Panc1 (cell line): ENCODE measurements at regions not wholly inside any gene's neighbourhood (a gene's known extent, or its start where the extent isn't known, plus 50 kb on each side); places are given as distances from the start of the nearest gene placed in this dataset.
"Not testable (repeated sequence)": the region's sequence is repeated elsewhere in the genome, so short reads cannot be mapped to it uniquely, and the experiment has no call there.

Source experiments
- ATAC-seq: fragments of 200-7000 bp; cut with Tn5 transposase; 2 replicates; pipeline ENCODE4 v1.9.1; 2020; ENCODE audit warnings: mild to moderate bottlenecking, moderate library complexity
- BruUV-seq: library from RNA; stranded (reverse); fragments of 400-500 nt; replicated peaks from 2 replicates; lab custom pipeline; 2021; lab: Mats Ljungman, UMichigan
- CTCF ChIA-PET: fragments of 300-600 bp; sonication (Branson Sonifier 250); formaldehyde crosslinking; loops from one replicate; lab custom pipeline; 2022; ENCODE audit warnings: antibody characterized with exemption; lab: Charles Lee
- POLR2A ChIA-PET: fragments of 300-600 bp; sonication (Branson Sonifier 250); formaldehyde crosslinking; loops from one replicate; lab custom pipeline; 2022; ENCODE audit warnings: antibody characterized with exemption; lab: Charles Lee
- DNase-seq: peaks from one replicate; pipeline ENCODE4 v3.0.0-alpha.2; 2010; ENCODE audit warnings: low read depth, low spot score
- H3K27ac ChIP-seq: 2 replicates; pipeline ENCODE4 v1.5.1; 2011; ENCODE audit warnings: mild to moderate bottlenecking, low read length, inconsistent platforms
- H3K27me3 ChIP-seq: fragments of 200-500 bp; sonication (Bioruptor generic); 2 replicates; pipeline ENCODE4 v1.6.0; 2014; ENCODE audit warnings: low read length, inconsistent platforms; ENCODE audit not compliant: control insufficient read depth, insufficient read depth
- H3K36me3 ChIP-seq: fragments of 200-500 bp; sonication (Bioruptor generic); 2 replicates; pipeline ENCODE4 v1.5.1; 2014; ENCODE audit warnings: inconsistent platforms, mild to moderate bottlenecking, low read length, moderate library complexity; ENCODE audit not compliant: control insufficient read depth, insufficient read depth
- H3K4me1 ChIP-seq: 2 replicates; pipeline ENCODE4 v1.5.1; 2011; ENCODE audit warnings: inconsistent platforms, mild to moderate bottlenecking, low read length, moderate library complexity; ENCODE audit not compliant: control insufficient read depth, insufficient read depth
- H3K4me3 ChIP-seq, 2 experiments: 2 replicates each; pipeline ENCODE4 v1.5.1; 2011 to 2012; ENCODE audit warnings: low read depth in 2 of 2, low read length in 2 of 2, mild to moderate bottlenecking in 2 of 2, inconsistent platforms in 1 of 2, moderate library complexity in 1 of 2
- H3K9me3 ChIP-seq: fragments of 200-500 bp; sonication (Bioruptor generic); 2 replicates; pipeline ENCODE4 v1.5.1; 2014; ENCODE audit warnings: low read depth, mild to moderate bottlenecking, inconsistent platforms, low read length, moderate library complexity; ENCODE audit not compliant: control insufficient read depth, insufficient read depth
- CTCF ChIP-seq: fragments of 450-650 bp; IDR thresholded peaks from 2 replicates; pipeline ENCODE4 v1.5.1; 2017; ENCODE audit warnings: mild to moderate bottlenecking
- POLR2AphosphoS5 ChIP-seq: IDR thresholded peaks from 2 replicates; pipeline ENCODE4 v1.6.1; 2012; ENCODE audit warnings: mild to moderate bottlenecking, low read depth, low read length, moderate library complexity
- REST ChIP-seq, 2 experiments: IDR thresholded peaks; 2 replicates each; pipeline ENCODE4 v1.6.1; 2011 to 2012; ENCODE audit warnings: low read depth in 2 of 2, control low read depth in 1 of 2, low read length in 1 of 2, mild to moderate bottlenecking in 1 of 2, moderate library complexity in 1 of 2; ENCODE audit not compliant: insufficient read depth in 1 of 2
- TCF7L2 ChIP-seq: IDR thresholded peaks from 2 replicates; pipeline ENCODE4 v1.6.1; 2011; ENCODE audit warnings: mild to moderate bottlenecking, low read depth, low read length, inconsistent platforms
- in situ Hi-C: cut with HindIII; loops from 2 replicates; pipeline ENCODE4 v1.10.0; 2016; ENCODE audit warnings: low sequenced_read_pairs, low pct_unique_long_range_greater_than_20kb
- intact Hi-C: fragments of 100-400 bp; cut with micrococcal nuclease; formaldehyde crosslinking; loops from one replicate; pipeline ENCODE4 v1.10.0; 2022; ENCODE audit not compliant: unreplicated experiment

GRCh38 chrX:66931713-66932112, 292.8 kb upstream of the EDA2R start:
- Histone ChIP-seq H3K27ac (no peak overlapping the region), H3K36me3 (no peaks in the 10 kb centered on the region), H3K4me3 (no peak overlapping the region), H3K27me3 (no peaks in the 10 kb centered on the region), H3K4me1 (no peaks in the 10 kb centered on the region), H3K9me3 (no peaks in the 10 kb centered on the region)
- ATAC-seq (no peak), DNase-seq (no peak)
- in situ Hi-C loops (no loop called here), intact Hi-C loops (no loop called here)
- ChIA-PET CTCF (no interaction called here), POLR2A (no interaction called here)
- no TSS peak for BruUV-seq
- TF ChIP-seq CTCF = no peak
- TF ChIP-seq REST (IDR thresholded peaks at IDR 0.05; ENCODE audit: insufficient read depth in 1 of 2, low read depth in 2 of 2, low read length in 1 of 2) = no peak
- TF ChIP-seq TCF7L2 = no peak

- intact Hi-C loops, DNase-seq, ATAC-seq, H3K9me3 ChIP-seq, H3K4me3 ChIP-seq, H3K27me3 ChIP-seq, in situ Hi-C loops, H3K36me3 ChIP-seq, POLR2A ChIA-PET, CTCF ChIA-PET, H3K27ac ChIP-seq, BruUV-seq, H3K4me1 ChIP-seq: not testable (repeated sequence)
Measured at GRCh38 chrX:66930516-66930915, 291.6 kb upstream of the EDA2R start.

- CTCF ChIA-PET = no interaction called here
- POLR2A ChIA-PET = no interaction called here
- Histone ChIP-seq H3K9me3 (no peaks in the 10 kb centered on the region), H3K4me1 (no peaks in the 10 kb centered on the region), H3K36me3 (no peaks in the 10 kb centered on the region), H3K27me3 (no peaks in the 10 kb centered on the region), H3K4me3 (no peak overlapping the region), H3K27ac (no peak overlapping the region)
- TF ChIP-seq CTCF (no peak), POLR2AphosphoS5 (no peak)
- no TSS peak for BruUV-seq
- intact Hi-C loops = no loop called here
- DNase-seq (no peak), ATAC-seq (no peak)
- in situ Hi-C loops = no loop called here
Measured at GRCh38 chrX:66920296-66920695, 281.4 kb upstream of the EDA2R start.
